HEK293 (cell line): ENCODE measurements at regions not wholly inside any gene's neighbourhood (a gene's known extent, or its start where the extent isn't known, plus 50 kb on each side); places are given as distances from the start of the nearest gene placed in this dataset.

Experiments
- CTCF ChIA-PET: fragments of 350-600 bp; formaldehyde crosslinking; extraction: SDS; loops from one replicate; lab custom pipeline; 2021; ENCODE audit warnings: antibody characterized with exemption; lab: Yijun Ruan, JAX
- POLR2A ChIA-PET: fragments of 300-600 bp; formaldehyde crosslinking; extraction: SDS; loops from one replicate; lab custom pipeline; 2020; ENCODE audit warnings: antibody characterized with exemption, inconsistent platforms; lab: Yijun Ruan, JAX
- H3K27ac ChIP-seq: fragments of 200-500 bp; sonication (Bioruptor generic); 2 replicates; pipeline ENCODE4 v1.5.1; 2014; ENCODE audit warnings: low read depth, low read length, control low read depth, inconsistent platforms; ENCODE audit errors: extremely low read depth
- H3K36me3 ChIP-seq, 2 experiments: fragments of 200-500 bp in 1 of 2; sonication (Bioruptor generic) in 1 of 2; 1 replicate in 1 of 2; 2 replicates in 1 of 2; pipeline ENCODE4 v1.5.1; 2014 to 2017; ENCODE audit warnings: inconsistent platforms in 2 of 2, low read length in 2 of 2; ENCODE audit not compliant: control insufficient read depth in 2 of 2, insufficient read depth in 1 of 2
- H3K4me1 ChIP-seq: fragments of 200-500 bp; sonication (Bioruptor generic); 2 replicates; pipeline ENCODE4 v1.5.1; 2014; ENCODE audit warnings: mild to moderate bottlenecking, low read length, inconsistent platforms; ENCODE audit not compliant: control insufficient read depth, insufficient read depth
- H3K4me3 ChIP-seq: 2 replicates; pipeline ENCODE4 v1.5.1; 2011; ENCODE audit warnings: low read depth, mild to moderate bottlenecking, control low read depth, low read length, moderate library complexity
- H3K9me3 ChIP-seq: fragments of 200-500 bp; sonication (Bioruptor generic); 2 replicates; pipeline ENCODE4 v1.5.1; 2014; ENCODE audit warnings: low read depth, low read length, inconsistent platforms; ENCODE audit not compliant: control insufficient read depth, insufficient read depth
- EGR2 ChIP-seq: fragments of 450-650 bp; formaldehyde crosslinking; IDR thresholded peaks from 2 replicates; pipeline ENCODE4 v1.5.1; 2016; ENCODE audit warnings: low read depth, missing biosample characterization, missing genetic modification characterization
- FEZF1 ChIP-seq: fragments of 450-650 bp; formaldehyde crosslinking; IDR thresholded peaks from 2 replicates; pipeline ENCODE4 v1.5.1; 2016; ENCODE audit warnings: missing biosample characterization, missing genetic modification characterization
- KLF7 ChIP-seq: fragments of 450-650 bp; formaldehyde crosslinking; IDR thresholded peaks from 2 replicates; pipeline ENCODE4 v1.5.1; 2016; ENCODE audit warnings: missing biosample characterization, missing genetic modification characterization, borderline replicate concordance
- KLF9 ChIP-seq: fragments of 450-650 bp; formaldehyde crosslinking; IDR thresholded peaks from 2 replicates; pipeline ENCODE4 v1.5.1; 2016; ENCODE audit warnings: missing biosample characterization, missing genetic modification characterization, low read depth
- WT1 ChIP-seq: fragments of 450-650 bp; formaldehyde crosslinking; IDR thresholded peaks from 2 replicates; pipeline ENCODE4 v1.5.1; 2016; ENCODE audit warnings: missing biosample characterization, missing genetic modification characterization
- YY2 ChIP-seq: fragments of 450-650 bp; formaldehyde crosslinking; IDR thresholded peaks from 2 replicates; pipeline ENCODE4 v1.5.1; 2016; ENCODE audit warnings: missing biosample characterization, missing genetic modification characterization
- ZBTB10 ChIP-seq: fragments of 450-650 bp; formaldehyde crosslinking; IDR thresholded peaks from 2 replicates; pipeline ENCODE4 v1.5.1; 2016; ENCODE audit warnings: missing biosample characterization, missing genetic modification characterization
- ZNF146 ChIP-seq: fragments of 450-650 bp; formaldehyde crosslinking; IDR thresholded peaks from 2 replicates; pipeline ENCODE4 v1.5.1; 2016; ENCODE audit warnings: missing biosample characterization, missing genetic modification characterization
- ZNF16 ChIP-seq: fragments of 450-650 bp; formaldehyde crosslinking; IDR thresholded peaks from 2 replicates; pipeline ENCODE4 v1.5.1; 2016; ENCODE audit warnings: low read depth, missing biosample characterization, missing genetic modification characterization
- ZNF169 ChIP-seq: fragments of 450-650 bp; formaldehyde crosslinking; IDR thresholded peaks from 2 replicates; pipeline ENCODE4 v1.5.1; 2016; ENCODE audit warnings: missing biosample characterization, missing genetic modification characterization
- ZNF19 ChIP-seq: fragments of 450-650 bp; formaldehyde crosslinking; IDR thresholded peaks from 2 replicates; pipeline ENCODE4; 2016; ENCODE audit warnings: missing biosample characterization, missing genetic modification characterization, low read depth
- ZNF324 ChIP-seq: fragments of 450-650 bp; formaldehyde crosslinking; IDR thresholded peaks from 2 replicates; pipeline ENCODE4 v1.5.1; 2016; ENCODE audit warnings: missing biosample characterization, missing genetic modification characterization
- ZNF423 ChIP-seq: fragments of 450-650 bp; formaldehyde crosslinking; IDR thresholded peaks from 2 replicates; pipeline ENCODE4 v1.5.1; 2016; ENCODE audit warnings: missing biosample characterization, missing genetic modification characterization
- ZNF548 ChIP-seq: fragments of 450-650 bp; formaldehyde crosslinking; IDR thresholded peaks from 2 replicates; pipeline ENCODE4 v1.5.1; 2016; ENCODE audit warnings: missing biosample characterization, missing genetic modification characterization
- ZNF626 ChIP-seq: fragments of 450-650 bp; sonication (Bioruptor Pico); formaldehyde crosslinking; IDR thresholded peaks from 2 replicates; pipeline ENCODE4 v1.5.1; 2018; ENCODE audit warnings: missing biosample characterization, missing genetic modification characterization, inconsistent platforms
- ZNF629 ChIP-seq: fragments of 450-650 bp; formaldehyde crosslinking; IDR thresholded peaks from 2 replicates; pipeline ENCODE4 v1.5.1; 2017; ENCODE audit warnings: missing biosample characterization, missing genetic modification characterization
- ZNF654 ChIP-seq: fragments of 450-650 bp; formaldehyde crosslinking; IDR thresholded peaks from 2 replicates; pipeline ENCODE4 v1.5.1; 2016; ENCODE audit warnings: low read depth, missing biosample characterization, missing genetic modification characterization
- ZSCAN4 ChIP-seq: fragments of 450-650 bp; formaldehyde crosslinking; IDR thresholded peaks from 2 replicates; pipeline ENCODE4 v1.5.1; 2017; ENCODE audit warnings: missing biosample characterization, missing genetic modification characterization

GRCh38 chr9:86763791-86764190 is 183.5 kb downstream of the GAS1 start (continued):
- TF ChIP-seq KLF9: no peak
- TF ChIP-seq ZNF324: no peak
- TF ChIP-seq, all 188 proteins: peak for 0

- TF ChIP-seq ZNF19 (tag by site-specific recombination) (no peak), WT1 (tag by site-specific recombination) (no peak)
- TF ChIP-seq, all 188 proteins: peak for 0
- no peaks in the 10 kb centered on the region for H3K9me3 ChIP-seq
- H3K36me3 ChIP-seq: no peaks in the 10 kb centered on the region
- CTCF ChIA-PET: no interaction called here
- no peak overlapping the region for H3K4me3 ChIP-seq
- H3K27ac ChIP-seq: no peak overlapping the region
- POLR2A ChIA-PET: no interaction called here
- no peaks in the 10 kb centered on the region for H3K4me1 ChIP-seq
Measured at GRCh38 chr9:86757382-86757720, 190.0 kb downstream of the GAS1 start.

GRCh38 chr9:86756576-86757381 is 190.5 kb downstream of the GAS1 start:
- TF ChIP-seq ZNF629 (tag by site-specific recombination) (no peak), ZSCAN4 (tag by site-specific recombination) (no peak), ZNF548 (tag by site-specific recombination) (no peak), ZNF626 (tag by site-specific recombination) (no peak), FEZF1 (no peak), YY2 (tag by site-specific recombination) (no peak), ZNF423 (tag by site-specific recombination) (no peak), EGR2 (tag by site-specific recombination) (no peak), ZNF16 (tag by site-specific recombination) (no peak), ZNF146 (tag by site-specific recombination) (no peak), ZNF169 (tag by site-specific recombination) (no peak)
- no peaks in the 10 kb centered on the region for H3K36me3 ChIP-seq
- CTCF ChIA-PET: interaction anchor here (0.8 kb wide), 1 partner anchor 34 kb away, joined by 3 read pairs; no protein-coding TSS in a partner anchor
- H3K4me1 ChIP-seq: no peaks in the 10 kb centered on the region
- no peak overlapping the region for H3K4me3 ChIP-seq
- H3K27ac ChIP-seq: no peak overlapping the region
- H3K9me3 ChIP-seq: no peaks in the 10 kb centered on the region
- POLR2A ChIA-PET: no interaction called here

GRCh38 chr9:86755561-86755941 is 191.8 kb downstream of the GAS1 start:
- H3K4me1 ChIP-seq: no peaks in the 10 kb centered on the region
- POLR2A ChIA-PET: no interaction called here
- no peak for TF ChIP-seq KLF7 (tag by site-specific recombination)
- no peak for TF ChIP-seq ZNF654
- TF ChIP-seq ZBTB10 (tag by site-specific recombination): no peak
- H3K9me3 ChIP-seq: no peaks in the 10 kb centered on the region
- H3K36me3 ChIP-seq: no peaks in the 10 kb centered on the region
- no peak overlapping the region for H3K4me3 ChIP-seq
- CTCF ChIA-PET: no interaction called here
- no peak overlapping the region for H3K27ac ChIP-seq
